ENCODE measurements at regions not wholly inside any gene's neighbourhood (a gene's known extent, or its start where the extent isn't known, plus 50 kb on each side); places are given as distances from the start of the nearest gene placed in this dataset.

- Histone ChIP-seq H3K9me2 (replicated peaks; ENCODE audit: insufficient read depth, low read length) (no peaks in the 10 kb centered on the region), H3K79me2 (ENCODE audit: insufficient read depth, low read length) (no peaks in the 10 kb centered on the region), H4K20me1 (ENCODE audit: low read depth, low read length) (no peaks in the 10 kb centered on the region), H3K9me3 (ENCODE audit: insufficient read depth, low read length) (no peaks in the 10 kb centered on the region), H2AFZ (ENCODE audit: low read depth, low read length, severe bottlenecking) (no peak overlapping the region), H3K4me2 (ENCODE audit: low read depth, low read length, poor library complexity, severe bottlenecking) (no peak overlapping the region), H3K27ac (ENCODE audit: low read depth, low read length) (no peak overlapping the region), H3K36me3 (ENCODE audit: low read length) (no peaks in the 10 kb centered on the region), H3F3A (ENCODE audit: insufficient read depth) (no peaks in the 10 kb centered on the region), H3K4me3 (ENCODE audit: insufficient read depth, low read length, poor library complexity, severe bottlenecking) (no peak overlapping the region), H3K27me3 (ENCODE audit: low read length) (no peaks in the 10 kb centered on the region), H3K9ac (ENCODE audit: low read length) (no peak overlapping the region)
- TF ChIP-seq CTCF (IDR thresholded peaks at IDR 0.05; ENCODE audit: insufficient read depth, low read length, poor library complexity, severe bottlenecking) (no peak), EZH2phosphoT487 (conservative IDR thresholded peaks at IDR 0.05; ENCODE audit: low read length) (no peak)
Measured at GRCh38 chr1:238001818-238002217, 111.1 kb upstream of the ZP4 start.

DNA sequence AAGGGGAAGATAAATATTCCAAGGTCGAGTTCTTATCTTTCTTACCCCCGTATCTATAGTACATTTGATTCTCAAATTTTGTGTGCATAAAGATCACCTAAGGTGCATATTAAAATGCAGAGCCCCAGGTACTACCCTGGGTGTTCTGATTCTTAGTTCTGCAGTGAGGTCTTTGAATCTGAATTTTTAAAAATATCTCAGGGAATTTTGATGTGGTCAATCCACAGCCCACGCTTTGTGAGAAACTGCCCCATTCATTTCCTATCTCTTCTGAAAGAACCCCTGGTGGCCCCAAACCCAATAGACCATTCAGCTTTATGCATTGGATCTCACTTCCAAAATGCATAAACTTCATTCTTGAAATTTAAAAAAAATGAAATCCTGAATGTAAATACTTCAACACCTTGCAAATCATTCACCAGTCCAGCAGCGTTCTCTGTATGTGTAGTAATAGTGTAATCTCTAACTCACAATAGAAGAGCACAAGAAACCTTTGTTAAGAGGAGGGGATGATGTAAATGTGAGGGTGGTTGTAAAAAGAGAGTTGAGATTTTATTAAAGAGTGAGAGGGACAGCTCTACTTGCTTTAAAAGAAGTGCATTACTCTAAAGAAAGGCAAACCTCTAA lies 108.8 kb upstream of the ZP4 start:
- H3K9ac ChIP-seq (ENCODE audit: low read length), result no peak overlapping the region
- H3F3A ChIP-seq (ENCODE audit: insufficient read depth), result no peaks in the 10 kb centered on the region
- no peaks in the 10 kb centered on the region for H4K20me1 ChIP-seq (ENCODE audit: low read depth, low read length)
- no peak overlapping the region for H2AFZ ChIP-seq (ENCODE audit: low read depth, low read length, severe bottlenecking)
- no peak overlapping the region for H3K27ac ChIP-seq (ENCODE audit: low read depth, low read length)
- H3K79me2 ChIP-seq (ENCODE audit: insufficient read depth, low read length), result no peaks in the 10 kb centered on the region
- H3K27me3 ChIP-seq (ENCODE audit: low read length), result no peaks in the 10 kb centered on the region
- H3K9me3 ChIP-seq (ENCODE audit: insufficient read depth, low read length), result no peaks in the 10 kb centered on the region
- H3K36me3 ChIP-seq (ENCODE audit: low read length), result no peaks in the 10 kb centered on the region
- no peaks in the 10 kb centered on the region for H3K9me2 ChIP-seq (replicated peaks; ENCODE audit: insufficient read depth, low read length)
- no peak overlapping the region for H3K4me2 ChIP-seq (ENCODE audit: low read depth, low read length, poor library complexity, severe bottlenecking)
- TF ChIP-seq EZH2phosphoT487 (conservative IDR thresholded peaks at IDR 0.05; ENCODE audit: low read length) (no peak), CTCF (IDR thresholded peaks at IDR 0.05; ENCODE audit: insufficient read depth, low read length, poor library complexity, severe bottlenecking) (no peak)
- H3K4me3 ChIP-seq (ENCODE audit: insufficient read depth, low read length, poor library complexity, severe bottlenecking), result no peak overlapping the region

DNA sequence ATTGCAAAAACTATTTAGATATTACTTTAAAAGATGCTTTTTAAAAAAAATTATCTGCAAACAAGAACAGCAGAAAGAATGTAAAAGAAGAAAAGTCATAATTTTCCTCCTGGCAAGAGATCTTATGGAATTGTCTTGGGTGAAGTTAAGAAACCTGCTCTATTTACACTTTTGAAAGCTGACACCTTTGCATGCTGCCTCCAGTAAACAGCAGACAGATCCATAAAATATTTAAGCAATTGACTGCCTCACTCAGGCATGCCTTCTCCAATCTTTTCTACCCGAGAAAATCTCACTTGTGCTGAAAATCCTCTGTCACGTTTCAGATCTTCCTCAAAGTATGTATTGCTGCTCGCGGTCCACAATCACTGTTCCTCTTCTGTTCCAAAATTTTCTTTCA lies 107.9 kb upstream of the ZP4 start:
- no peak overlapping the region for H2AFZ ChIP-seq (ENCODE audit: low read depth, low read length, severe bottlenecking)
- H4K20me1 ChIP-seq (ENCODE audit: low read depth, low read length), result no peaks in the 10 kb centered on the region
- no peak overlapping the region for H3K4me3 ChIP-seq (ENCODE audit: insufficient read depth, low read length, poor library complexity, severe bottlenecking)
- no peak overlapping the region for H3K27ac ChIP-seq (ENCODE audit: low read depth, low read length)
- no peaks in the 10 kb centered on the region for H3K9me2 ChIP-seq (replicated peaks; ENCODE audit: insufficient read depth, low read length)
- no peak overlapping the region for H3K9ac ChIP-seq (ENCODE audit: low read length)
- H3K79me2 ChIP-seq (ENCODE audit: insufficient read depth, low read length), result no peaks in the 10 kb centered on the region
- H3K9me3 ChIP-seq (ENCODE audit: insufficient read depth, low read length), result no peaks in the 10 kb centered on the region
- TF ChIP-seq EZH2phosphoT487 (conservative IDR thresholded peaks at IDR 0.05; ENCODE audit: low read length) (no peak), CTCF (IDR thresholded peaks at IDR 0.05; ENCODE audit: insufficient read depth, low read length, poor library complexity, severe bottlenecking) (no peak)
- no peak overlapping the region for H3K4me2 ChIP-seq (ENCODE audit: low read depth, low read length, poor library complexity, severe bottlenecking)
- H3K27me3 ChIP-seq (ENCODE audit: low read length), result no peaks in the 10 kb centered on the region
- H3F3A ChIP-seq (ENCODE audit: insufficient read depth), result no peaks in the 10 kb centered on the region
- no peaks in the 10 kb centered on the region for H3K36me3 ChIP-seq (ENCODE audit: low read length)
